SW 1271 (cell line): ENCODE measurements at regions not wholly inside any gene's neighbourhood (a gene's known extent, or its start where the extent isn't known, plus 50 kb on each side); places are given as distances from the start of the nearest gene placed in this dataset.
"Not testable (repeated sequence)": the region's sequence is repeated elsewhere in the genome, so short reads cannot be mapped to it uniquely, and the experiment has no call there.

ENCODE experiments used
- DNase-seq, 2 experiments: peaks; one replicate each; lab custom pipeline; 2025; lab: John Stamatoyannopoulos, UW

DNA sequence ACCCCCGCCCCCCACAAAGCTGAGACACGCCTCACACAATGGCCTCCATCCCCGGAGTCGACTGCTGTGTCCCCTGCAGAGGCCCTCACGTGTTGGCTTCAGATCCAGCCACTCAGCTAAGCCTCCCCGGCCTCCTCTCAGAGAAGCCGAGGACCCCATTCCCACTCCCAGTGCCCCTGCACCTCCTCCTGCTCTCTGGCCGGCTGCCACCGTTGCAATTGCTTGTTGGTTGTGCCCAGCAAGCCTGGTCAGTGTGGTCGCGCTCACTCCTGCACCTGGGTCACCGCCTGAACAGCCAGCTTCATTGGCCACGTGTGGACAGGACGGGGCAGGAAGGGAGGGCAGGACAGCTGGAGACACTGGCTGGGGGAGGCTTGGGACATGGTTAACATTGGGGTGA, 191.5 kb upstream of the SALL3 start:
- DNase-seq: no peak

DNA sequence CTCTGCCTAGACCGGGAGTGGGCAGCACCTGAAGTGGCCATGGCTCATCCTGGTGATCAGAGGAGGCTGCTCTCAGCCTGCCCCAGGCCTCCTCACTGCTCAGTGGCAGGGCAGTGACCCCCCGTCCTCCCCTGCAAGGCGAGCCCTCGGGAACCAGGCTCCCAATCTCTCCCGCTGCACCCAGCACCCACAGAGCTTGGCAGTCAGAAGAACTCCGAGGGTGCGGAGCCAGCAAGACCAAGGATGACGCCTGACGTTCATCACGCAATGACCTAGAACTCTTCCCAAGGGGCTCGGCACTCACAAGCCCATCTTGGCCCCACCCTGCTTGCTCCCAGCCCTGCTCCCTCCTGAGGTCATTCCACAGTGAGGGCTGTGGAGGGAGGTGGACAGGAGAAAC, 189.8 kb upstream of the SALL3 start:
- no peak for DNase-seq

DNA sequence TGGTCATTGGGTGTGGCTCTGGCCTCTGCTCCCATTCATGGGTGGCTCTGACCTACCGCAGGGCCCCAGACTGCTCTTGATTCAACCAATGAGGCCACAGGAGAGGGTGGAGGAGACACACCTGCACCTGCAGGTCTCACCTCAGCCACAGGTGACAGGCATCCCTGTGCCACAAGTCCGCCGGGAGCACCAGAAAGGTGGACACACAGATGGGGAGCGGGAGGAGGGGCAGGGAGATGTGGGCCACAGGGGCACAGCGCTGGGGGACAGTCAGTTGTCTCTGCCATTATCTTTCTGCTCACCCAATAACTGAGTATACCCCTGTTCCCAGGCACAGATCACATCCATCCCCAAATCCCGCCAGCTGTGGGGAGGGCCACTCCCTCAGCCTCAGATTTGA, 189.1 kb upstream of the SALL3 start:
- DNase-seq: no peak

DNA sequence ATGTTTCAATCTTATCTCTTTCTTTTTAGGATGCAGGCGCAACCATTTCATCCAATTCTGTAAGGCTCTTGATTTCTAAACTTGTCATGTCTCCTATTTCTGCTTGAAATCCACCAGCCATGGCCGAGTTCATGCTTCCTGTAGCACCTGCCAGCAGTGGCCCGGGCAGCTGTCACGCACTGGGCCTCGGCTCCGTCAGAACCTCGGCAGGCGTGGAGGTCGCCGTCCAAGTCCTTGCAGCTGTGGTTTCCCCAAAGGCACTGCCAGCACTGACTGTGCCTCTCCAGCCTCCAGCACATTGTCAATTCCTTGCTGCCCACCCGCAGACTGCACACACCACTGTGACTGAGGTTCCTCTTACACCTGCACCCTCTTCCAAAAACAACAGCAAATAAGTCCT, 188.7 kb upstream of the SALL3 start:
- DNase-seq: no peak

DNA sequence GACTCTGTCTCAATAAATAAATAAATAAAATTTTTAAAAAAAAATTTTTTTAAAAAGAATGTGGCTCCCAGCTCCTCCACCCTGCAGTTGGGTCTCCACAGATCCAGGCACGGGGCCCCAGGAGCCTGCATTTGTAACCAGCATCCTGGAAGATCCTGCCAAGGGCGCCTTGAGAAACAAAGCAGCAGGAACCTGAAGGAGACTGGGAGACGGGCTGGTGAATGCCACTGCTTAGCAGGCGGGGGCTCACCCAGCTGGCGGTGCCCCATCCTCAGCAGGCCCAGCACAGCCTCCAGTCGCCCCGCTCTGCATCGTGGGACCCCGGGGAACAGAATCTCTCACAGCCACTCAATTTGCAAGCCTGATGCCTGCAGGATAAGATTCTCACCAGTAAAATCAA, 187.5 kb upstream of the SALL3 start:
- no peak for DNase-seq

DNA sequence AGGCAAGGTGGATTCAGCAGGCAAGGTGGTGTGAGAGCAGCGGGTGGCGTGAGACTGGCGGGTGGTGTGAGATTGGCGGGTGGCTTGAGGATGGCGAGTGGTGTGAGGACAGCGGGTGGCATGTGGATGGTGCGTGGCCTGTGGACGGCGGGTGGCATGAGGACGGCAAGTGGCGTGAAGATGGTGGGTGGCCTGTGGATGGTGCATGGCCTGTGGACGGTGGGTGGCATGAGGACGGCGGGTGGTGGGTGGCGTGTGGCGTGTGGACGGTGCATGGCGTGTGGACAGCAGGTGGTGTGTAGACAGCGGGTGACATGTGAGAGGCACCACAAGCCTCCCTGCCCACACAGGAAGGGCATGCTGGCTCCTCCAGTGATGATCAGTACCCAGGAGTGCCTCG, 186.9 kb upstream of the SALL3 start:
- no peak for DNase-seq

DNA sequence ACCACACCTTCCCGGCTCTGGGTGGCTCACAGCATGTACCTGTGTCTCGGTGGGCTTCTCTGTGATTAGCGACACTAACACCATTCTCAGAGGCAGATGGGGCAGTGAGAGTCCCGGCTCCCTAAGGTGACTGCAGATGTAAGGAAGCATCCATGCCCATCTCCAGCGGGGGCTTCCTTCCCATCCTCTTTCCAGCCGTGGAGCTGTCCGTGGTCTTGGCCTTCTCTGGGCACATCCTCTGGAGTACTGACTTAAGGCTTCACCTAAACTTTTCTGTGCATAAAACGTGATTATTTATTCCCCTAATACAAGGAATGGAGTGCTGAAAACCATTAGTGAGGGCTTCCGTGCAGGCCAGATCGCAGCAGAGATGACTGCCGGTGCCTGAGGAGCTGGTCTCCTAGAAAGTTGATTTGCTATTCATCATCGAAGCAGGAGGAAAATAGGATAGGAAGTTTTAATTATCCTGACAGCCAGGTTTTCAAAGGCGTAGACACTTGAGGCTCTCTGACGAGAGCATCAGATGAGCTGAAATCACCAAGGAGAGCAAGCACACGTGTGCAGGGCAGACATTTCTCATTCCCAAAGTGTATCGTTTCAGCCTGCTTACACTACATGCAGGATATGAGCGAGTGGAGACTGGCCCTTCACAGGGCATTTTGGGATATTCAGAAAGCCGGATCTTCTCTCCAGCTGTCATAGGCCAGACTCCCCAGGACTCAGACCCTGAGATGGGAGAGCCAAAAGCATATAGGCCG, 186.1 kb upstream of the SALL3 start:
- DNase-seq: no peak

DNA sequence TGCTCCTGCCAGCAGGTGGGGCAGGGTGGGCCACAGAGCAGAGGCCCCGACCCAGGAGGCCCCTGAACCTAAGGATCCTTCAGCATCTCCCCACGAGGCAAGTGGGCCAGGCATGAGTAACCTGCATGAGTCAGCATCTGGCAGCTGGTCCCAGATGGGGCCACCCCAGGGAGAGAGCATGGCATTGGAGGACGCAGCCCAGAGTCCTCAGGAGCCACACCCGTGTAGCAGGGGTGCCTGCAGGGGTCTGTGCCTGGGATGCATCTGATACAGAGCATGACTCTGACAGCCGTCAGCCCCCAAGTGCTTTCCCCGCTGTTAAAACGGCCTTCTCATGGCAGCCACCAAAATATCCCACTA, 185.6 kb upstream of the SALL3 start:
- DNase-seq: no peak

DNA sequence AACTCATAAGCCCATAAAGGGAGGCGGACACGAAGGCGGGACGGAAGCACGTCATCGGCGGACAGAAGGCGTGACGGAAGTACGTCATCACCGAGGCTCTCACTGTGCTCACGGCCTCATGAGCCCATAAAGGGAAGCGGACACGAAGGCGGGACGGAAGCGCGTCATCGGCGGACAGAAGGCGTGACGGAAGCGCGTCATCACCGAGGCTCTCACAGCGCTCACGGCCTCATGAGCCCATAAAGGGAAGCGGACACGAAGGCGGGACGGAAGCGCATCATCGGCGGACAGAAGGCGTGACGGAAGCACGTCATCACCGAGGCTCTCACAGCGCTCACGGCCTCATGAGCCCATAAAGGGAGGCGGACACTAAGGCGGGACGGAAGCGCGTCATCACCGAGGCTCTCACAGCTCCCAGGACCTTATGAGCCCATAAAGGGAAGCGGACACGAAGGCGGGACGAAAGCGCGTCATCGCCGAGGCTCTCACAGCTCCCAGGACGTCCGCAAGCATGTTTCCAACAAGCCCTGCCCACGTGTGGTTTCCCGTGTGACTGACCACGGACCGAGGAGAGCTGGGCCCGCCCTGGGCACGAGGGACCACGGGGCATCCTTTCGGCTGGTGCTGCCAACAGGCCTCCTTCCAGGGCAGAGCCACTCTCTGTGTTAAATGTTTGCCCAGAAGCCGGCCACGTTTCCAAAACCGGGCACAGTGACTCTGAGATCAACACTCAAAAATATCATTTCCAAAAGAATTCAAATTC, 182.7 kb upstream of the SALL3 start:
- DNase-seq: no peak

DNA sequence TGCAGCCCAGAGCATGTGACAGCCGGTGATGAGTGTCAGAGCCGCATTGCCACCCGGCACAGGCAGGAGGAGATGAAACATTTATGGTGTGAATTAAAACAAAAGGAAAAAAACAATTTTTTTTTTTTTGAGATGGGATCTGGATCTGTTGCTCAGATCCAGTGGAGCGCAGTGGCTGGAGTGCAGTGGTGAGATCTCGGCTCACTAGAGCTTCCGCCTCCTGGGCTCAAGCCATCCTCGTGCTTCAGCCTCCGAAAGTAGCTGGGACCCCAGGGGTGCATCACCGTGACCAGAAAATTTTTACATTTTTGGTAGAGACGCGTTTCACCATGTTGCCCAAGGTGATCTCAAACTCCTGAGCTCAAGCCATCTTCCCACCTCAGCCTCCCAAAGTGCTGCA, 182.1 kb upstream of the SALL3 start:
- no peak for DNase-seq

DNA sequence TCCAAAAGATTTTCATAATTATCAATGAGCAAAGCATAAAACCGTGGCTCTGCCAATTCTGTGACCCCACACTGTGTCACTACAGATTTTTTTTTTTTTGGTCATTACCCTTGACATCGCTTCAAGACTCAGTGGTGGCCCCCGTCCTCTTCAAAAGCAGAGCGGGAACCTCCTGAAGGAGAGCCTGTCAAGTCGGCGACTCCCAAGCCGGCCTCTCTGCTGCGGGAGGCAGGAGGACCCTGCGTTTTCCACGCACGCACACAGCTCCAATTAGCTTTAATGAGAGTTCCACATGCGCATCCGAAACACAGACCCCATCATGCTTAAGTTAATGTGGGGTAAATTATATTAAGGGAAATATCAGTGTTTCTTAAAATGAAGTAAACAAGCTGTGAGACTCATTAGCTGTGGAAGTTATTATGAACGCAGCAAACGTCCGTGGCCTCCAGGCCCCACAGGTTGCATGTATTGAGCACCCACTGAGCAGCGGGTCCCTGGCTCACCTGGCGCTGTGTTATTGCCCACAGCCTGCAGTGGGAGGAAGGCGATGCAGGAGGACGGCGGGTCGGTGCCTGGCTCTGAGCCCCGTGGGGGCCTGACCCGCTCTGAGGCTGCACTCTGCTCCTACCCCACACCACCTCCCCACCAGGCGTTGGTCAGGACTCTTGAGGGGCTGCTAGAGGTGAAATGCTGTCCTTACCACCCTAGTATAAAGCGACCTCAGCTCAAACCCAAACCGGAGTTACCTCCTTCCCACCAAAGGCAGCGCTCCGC, 181.0 kb upstream of the SALL3 start:
- no peak for DNase-seq

DNA sequence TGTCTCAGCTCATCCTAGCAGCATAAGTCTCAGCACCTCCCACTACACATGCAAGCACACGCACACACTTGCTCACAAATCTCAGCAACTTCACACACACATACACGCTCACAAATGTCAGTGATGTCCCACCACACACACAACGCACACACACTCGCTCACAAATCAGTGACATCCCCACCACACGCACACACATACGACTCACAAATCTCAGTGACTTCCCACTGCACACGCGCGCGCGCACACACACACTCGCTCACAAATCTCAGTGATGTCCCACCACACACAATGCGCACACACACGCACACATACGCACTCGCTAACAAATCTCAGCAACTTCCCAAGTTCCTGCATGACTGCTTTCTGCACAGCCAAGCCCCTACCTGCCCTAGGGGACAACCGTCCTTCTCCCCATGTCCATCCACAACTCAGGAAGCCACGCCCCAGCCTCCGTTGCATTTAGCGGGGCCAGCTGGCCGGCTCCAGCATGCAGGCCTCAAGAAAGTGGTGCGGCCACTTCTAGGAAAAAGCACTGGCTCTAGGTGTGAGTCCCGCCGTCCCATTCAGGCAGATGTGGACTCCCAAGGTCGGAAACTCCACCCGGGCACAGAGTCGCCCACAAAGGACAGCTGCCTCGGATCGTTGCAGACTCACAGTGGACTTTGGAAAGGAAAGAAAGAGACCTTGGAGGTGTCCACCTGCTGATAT, 180.1 kb upstream of the SALL3 start:
- DNase-seq: no peak

DNA sequence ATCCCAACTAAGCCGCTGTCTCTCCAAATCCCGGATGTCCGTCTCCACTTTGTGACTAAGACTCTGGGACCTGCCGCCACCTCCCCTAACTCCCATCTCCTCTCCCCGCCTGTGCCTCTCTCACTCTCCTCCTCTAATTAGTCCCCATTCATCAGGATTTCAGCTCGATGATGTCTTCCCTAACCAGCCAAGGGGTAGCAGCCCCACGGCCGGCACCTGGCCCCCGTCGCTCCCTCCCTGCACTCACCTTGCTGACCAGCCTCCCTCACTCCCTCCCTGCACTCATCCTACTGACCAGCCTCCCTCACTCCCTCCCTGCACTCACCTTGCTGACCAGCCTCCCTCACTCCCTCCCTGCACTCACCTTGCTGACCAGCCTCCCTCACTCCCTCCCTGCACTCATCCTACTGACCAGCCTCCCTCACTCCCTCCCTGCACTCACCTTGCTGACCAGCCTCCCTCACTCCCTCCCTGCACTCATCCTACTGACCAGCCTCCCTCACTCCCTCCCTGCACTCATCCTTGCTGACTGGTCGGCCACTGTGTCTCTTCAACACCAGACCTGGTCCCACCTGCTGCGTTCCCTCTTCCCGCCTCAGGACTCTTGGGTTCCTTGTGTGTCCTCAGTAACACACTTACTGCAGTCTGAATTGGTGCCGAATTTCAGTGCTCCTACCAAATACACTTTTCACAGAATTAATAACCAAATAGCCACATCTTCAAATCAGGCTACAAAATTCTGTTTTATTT, 179.3 kb upstream of the SALL3 start:
- DNase-seq: not testable (repeated sequence)

DNA sequence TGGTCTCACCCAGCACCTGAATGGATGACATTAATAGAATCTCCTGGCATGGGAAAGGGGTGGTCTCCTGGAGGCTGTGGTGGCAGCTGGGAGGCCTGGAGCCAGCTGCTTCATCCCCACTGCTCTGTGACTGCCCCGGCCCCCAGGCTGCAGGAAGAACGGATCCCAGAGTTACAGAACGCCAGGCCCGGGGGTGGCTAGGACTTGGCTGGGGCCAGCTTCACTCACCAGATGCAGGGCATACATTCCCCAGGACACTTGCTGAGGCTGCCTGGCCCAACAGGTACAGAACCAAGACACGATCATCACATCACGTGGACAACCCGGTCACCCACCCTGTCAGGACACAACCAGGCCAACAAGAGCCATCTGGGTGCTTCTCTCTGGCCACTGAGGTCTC, 178.6 kb upstream of the SALL3 start:
- DNase-seq: no peak

DNA sequence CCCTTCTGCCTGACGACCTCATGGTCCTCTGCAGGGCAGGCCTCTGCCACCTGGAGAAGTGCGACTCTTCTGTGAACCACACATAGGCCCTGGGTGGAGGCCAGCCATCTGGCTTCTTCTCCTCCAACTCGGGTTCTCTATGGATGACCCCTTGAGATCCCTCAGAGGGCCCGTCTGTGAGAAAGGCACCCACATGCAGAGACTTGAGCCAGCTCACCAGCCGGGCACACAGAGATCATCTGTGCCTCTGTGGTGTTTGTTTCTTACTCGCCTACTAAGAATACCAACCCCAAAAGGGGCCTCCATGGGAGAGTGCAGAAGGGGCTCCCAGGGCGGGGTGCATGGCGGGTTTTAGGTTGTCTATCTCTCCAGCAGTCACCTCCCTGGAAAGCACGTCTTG, 176.5 kb upstream of the SALL3 start:
- no peak for DNase-seq

DNA sequence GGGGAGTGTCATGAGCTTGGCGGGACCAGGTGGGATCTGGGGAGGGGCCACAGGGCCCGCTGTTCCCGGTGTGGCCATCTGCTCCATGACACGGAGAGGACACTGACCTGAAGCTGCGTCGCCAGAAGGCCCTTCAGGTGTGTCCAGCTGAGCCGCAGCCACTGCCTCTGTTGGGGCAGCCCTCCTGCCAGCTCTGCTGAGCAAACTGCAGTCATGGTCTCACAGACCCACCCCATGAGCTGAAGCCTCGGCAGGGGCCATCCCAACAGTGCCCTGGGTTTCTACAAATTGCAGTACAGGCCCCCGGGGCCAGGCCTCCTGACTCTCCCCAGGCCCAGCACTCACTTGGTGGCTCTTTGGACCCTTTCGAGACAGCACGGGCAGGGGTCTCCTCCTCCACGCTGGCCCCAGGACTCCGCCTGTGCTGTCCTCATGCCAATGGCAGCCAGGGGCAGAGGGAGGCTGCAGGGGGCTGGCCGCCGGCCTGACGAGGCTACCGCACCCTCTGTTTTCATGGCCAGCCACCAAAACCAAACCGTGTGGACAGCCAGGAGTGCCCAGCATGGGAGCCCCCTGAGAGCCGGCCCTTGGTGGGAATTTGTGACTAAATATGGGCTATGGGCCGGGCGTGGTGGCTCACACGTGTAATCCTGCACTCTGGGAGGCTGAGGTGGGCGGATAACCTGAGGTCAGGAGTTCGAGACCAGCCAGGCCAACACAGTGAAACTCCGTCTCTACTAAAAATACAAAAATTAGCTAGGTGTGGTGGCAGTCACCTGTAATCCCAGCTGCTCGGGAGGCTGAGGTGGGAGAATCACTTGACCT, 175.2 kb upstream of the SALL3 start:
- no peak for DNase-seq

DNA sequence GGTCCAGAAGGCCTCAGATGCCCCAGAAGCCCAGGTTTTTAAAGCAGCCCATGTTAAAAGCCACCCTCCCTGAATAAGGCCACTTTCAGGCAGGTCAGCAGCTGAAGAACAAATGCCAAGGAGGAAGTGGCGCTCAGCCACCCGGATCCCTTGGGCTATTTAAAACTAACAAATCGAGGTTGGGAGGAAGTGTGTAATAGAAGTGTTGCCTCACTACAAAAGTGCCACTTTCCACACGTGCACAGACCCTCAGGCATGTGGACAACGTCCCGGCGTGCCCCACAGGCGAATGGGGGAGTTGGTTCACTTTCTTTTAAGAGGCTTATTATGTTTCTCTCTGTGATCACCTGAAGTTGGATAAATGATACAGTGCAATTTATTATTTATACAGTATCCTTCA, 173.8 kb upstream of the SALL3 start:
- DNase-seq: no peak

DNA sequence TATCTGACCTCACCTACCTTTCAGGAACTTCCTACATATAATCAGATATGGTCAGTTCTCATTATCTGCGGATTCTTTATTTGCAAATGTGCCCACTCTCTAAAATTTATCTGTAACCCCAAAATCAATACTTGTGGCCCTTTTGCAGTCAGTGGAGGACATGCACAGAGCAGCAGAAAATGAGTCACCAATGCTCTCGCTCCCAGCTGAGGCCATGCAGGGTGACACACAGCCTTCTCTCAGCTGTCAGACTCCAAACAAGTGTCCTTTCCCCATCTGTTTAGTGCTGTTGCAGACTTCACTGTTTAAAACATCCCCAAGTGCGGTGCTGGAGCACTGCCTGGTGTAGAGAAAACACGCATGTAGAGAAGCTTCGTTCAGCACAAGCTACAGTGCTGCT, 171.9 kb upstream of the SALL3 start:
- DNase-seq: no peak

DNA sequence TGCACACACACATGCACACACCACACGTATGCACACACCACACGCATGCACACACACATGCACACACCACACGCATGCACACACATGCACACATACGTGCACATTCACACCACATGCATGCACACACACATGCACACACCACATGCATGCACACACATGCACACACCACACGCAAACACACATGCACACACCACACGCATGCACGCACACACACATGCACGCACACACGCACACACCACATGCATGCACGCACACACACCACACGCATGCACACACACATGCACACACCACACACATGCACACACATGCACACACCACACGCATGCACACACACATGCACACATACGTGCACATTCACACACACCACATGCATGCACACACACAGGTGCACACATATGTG, 169.8 kb upstream of the SALL3 start:
- no peak for DNase-seq

DNA sequence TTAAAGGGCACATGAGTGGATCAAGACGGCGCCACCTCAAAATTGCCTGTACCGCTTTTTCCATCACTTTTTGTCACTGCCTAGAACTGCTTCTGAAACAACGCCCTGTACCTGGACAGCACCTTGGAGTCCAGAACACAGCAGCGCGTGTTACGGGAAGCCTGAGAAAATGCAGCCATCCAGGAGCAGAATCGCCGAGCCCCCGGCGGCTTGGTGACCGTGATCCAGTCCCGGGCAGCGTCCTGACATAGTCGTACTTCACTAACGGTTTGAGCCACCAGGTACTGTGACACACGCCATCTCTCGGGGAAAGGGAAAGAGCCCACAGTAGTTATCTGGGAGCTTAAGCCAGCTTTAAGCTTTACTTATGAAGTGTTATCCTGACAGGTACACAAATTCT, 168.9 kb upstream of the SALL3 start:
- no peak for DNase-seq

DNA sequence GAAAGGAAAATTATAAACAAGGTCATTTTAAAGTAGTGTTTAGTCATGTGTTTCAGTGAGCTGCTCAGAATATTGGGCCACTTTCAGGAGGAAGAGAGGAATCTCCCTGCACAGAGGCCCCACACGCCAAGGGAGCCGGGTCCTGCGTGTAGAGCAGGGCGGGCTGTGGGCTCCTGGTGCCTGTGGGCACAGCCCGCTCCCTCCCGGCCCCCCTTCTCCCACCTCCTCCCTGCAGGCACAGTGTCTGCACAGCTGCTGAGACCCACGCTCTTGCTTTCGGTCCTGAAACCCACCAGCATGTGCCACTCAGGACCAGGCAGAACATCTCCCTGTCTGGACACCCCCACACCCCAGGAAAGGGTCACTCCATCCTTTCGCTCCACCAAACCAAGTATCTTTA, 167.6 kb upstream of the SALL3 start:
- no peak for DNase-seq
